NCI-H748 (cell line): ENCODE measurements at regions not wholly inside any gene's neighbourhood (a gene's known extent, or its start where the extent isn't known, plus 50 kb on each side); places are given as distances from the start of the nearest gene placed in this dataset.
A peak's percentile ranks its signal among the peaks of the same experiment; 100 is the strongest.

Experiments
- DNase-seq: peaks from one replicate; lab custom pipeline; 2025; ENCODE audit not compliant: unreplicated experiment; lab: John Stamatoyannopoulos, UW

DNA sequence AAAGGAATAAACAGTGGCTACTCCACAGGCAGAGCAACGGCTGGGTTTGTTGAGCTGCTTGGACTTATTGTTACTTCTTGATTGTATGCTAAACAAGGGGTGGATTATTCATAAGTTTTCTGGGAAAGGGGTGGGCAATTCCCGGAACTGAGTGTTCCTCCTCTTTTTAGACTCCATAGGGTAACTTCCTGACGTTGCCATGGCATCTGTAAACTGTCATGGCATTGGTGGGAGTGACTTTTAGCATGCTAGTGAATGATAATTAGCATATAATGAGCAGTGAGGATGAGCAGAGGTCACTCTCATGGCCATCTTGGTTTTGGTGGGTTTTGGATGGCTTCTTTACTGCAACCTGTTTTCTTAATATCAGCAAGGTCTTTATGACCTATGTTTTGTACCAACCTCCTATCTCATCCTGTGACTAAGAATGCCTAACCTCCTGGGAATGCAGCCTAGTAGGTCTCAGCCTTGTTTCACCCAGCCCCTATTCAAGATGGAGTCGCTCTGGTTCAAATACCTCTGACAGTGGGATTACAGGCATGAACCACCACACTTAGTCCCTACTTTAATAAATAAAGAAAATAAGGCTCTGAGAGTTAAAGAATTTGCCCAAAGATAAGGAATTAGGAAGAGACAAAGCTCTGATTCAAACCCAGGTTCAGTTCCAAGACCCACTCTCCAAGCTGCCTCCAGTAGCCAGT is 65.6 kb upstream of the CLMP start:
- DNase-seq, result no peak

DNA sequence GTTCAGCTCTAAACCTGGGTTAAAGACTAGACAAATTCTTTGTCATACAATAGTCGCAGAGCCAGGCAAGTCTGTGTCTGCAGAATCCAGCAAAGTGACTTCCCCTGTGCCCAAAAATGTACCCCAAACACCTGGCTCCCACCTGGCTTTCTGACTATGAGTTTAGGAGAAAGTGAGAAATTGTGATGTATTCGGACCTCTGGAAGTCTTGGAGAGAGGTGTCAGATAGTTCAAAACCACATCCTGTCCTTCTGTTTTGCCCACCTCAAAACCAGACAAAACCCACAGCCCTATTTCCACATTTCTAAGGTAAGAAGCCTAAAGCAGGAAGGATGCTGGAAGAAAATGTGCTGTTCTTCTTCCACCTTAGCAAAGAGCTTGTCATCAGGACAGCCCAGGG is 63.8 kb upstream of the CLMP start:
- no peak for DNase-seq

DNA sequence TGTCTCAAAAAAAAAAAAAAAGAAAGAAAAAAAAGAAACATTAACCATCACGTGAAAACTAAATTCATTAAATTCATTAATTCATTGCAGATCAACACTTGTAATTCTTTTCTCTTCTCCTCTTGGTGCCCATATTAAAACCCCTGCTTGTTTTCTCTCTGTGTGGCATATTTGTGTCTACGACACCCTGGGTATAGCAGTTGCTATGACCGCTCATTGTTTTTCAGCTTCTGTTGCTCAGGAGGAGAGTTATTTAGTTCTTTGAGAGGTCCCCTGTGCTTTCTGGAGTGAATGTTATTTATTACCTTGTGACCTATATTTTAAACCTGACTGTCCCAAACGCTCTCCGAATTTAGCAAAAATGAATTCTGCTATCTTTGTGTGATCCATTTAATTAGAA is 62.3 kb upstream of the CLMP start:
- DNase-seq, result no peak

DNA sequence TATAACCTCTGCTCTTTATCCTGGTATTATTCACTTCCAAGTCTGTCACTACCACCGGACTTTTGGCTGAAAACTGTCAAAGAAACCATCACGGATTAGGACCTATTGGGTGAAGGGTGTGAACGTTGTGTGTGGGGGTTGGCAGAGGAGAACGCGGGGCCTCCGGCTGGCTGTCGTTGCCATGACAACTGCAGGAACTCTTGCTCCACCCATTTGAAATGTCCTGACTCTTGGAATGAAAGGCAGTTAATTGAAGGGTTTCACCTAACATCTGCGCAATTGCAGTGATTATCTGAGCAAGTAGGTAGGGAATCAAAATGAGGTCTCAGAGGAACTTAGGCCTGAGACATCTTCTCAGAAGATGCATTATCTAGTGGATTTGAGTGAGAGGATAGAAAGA is 60.9 kb upstream of the CLMP start:
- peak; percentile 71 for DNase-seq

DNA sequence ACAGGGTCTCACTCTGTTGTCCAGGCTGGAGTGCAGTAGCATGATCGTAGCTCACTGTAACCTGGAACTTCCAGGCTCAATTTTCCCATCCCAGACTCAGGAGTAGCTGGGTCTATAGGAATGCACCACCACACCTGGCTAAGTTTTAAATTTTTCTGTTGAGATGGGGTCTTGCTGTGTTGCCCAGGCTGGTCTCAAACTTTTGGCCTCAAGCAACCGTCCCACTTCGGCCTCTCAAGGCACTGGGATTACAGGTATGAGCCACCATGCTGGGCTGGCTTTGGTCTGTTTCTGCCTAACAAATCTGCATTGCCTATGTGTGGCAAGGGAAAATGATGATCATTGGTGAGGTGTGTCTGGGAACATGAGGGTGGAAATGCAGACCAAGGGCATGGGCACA is 59.3 kb upstream of the CLMP start:
- no peak for DNase-seq

DNA sequence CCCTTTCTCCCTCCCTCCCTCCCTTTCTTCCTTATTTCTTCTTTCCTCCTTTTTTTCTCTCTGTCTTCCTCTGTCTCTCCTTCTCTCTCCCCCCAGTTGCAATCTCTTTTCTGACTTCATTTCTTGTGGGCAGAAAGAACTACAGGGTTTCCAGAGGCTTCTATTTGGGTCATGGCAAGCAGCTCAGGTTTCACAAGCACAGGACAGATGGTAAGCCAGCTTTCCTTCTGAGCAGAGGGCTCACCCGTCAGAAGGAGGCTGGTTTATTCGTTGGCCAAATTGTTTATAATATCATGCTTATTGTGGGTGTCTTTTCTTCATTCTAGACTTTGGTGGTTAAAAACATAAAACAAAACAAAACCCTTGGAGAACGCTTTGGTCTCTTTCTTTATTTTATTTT is 58.9 kb upstream of the CLMP start:
- no peak for DNase-seq

DNA sequence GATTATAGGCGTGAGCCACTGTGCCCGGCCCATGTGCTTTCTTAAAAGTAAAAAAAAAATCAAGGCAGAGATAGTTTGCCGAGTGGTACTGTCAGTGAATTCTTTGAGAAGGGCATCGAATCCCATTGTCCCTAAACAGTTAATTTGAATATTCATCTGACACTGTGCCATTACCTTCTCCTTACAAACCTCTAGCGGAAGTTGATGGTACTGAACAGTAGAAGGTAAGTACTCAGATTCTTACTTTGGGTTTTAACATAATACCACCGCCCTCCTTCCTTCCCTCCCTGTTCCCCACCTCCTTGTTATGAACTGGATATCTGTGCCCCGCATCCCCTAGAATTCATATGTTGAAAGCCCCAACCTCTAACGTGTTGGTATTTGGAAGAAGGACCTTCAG is 58.2 kb upstream of the CLMP start:
- DNase-seq, result no peak

DNA sequence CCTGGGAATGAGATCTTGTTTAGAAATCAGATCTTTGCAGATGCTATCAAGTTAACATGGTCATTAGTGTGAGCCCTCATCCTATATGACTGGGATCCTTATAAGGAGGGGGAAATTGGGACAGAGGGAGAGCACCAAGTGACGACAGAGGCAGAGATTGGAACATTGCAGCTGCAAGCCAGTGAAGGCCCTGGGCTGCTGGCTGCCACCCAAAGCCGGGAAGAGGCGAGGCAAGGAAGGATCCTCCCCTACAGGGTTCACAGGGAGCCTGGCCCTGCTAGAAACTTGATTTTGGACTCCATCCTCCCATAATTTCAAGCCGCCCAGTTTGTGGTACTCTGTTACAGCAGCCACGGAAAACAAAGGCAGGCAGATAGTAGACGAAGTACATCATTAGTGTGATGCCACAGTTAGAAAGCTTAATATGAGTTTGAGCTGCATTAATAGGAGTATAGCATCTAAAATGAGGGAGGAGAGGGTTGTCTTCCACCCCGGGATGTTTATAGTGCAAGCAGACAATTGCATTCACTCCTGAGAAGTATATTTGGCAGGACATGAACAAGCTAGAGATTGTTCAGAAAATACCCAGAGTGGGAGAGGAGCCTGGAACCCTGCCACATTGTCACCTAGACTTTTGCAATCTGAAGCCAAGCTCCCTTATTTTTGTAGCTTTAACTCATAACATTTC is 56.8 kb upstream of the CLMP start:
- no peak for DNase-seq

DNA sequence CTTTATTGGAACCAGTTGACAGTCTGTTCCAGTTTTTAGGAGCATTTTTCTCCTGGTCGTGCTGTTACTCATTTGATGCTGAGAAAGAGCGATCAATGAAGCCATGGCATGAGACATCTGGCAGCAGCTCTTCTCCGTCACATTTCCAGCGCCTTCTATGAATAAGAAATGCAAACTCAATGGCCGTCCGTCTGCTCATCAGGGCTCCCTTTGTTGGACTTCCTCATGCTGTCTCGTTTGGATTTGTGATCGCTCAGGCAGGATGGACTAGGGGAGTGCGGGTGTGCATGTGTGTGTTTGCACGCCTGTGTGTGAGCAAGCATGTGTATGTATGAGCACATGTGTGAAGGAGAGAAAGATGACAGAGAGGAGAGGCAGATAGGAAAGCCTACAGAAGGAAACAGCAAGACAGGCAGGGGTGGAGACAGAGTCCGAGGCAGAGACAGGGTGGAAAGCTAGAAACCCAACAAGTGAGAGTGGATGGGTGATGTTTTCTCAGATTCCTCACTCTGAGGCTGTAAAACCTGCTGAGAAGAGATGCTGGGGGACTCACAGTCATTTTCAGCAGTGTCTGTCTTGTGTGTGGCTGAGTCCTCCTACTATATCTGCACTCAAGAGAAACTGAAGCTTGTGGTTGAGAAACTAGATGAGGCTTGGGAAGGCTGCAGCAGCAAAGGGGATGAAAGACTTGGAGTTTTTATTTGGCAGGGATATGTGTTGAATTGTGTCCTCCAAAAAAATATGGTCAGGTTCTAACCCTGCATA is 56.0 kb upstream of the CLMP start:
- DNase-seq, result no peak

DNA sequence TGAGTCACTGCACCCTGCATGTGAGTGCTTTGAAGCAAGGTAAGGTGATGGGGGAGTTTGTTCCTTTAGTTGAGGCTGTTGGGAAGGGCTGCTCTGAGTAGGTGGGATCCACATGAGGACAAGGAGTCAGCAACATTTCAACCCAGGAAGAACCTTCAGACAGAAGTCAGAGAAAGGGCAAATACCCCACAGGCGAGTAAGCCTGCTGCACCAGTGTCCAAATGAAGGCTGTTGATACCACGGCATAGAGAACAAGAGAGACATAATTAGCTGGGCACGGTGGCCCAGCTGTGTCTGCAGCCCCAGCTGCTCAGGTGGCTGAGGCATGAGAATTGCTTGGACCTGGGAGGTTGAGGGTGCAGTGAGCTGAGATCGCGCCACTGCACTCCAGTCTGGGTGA is 54.3 kb upstream of the CLMP start:
- no peak for DNase-seq

DNA sequence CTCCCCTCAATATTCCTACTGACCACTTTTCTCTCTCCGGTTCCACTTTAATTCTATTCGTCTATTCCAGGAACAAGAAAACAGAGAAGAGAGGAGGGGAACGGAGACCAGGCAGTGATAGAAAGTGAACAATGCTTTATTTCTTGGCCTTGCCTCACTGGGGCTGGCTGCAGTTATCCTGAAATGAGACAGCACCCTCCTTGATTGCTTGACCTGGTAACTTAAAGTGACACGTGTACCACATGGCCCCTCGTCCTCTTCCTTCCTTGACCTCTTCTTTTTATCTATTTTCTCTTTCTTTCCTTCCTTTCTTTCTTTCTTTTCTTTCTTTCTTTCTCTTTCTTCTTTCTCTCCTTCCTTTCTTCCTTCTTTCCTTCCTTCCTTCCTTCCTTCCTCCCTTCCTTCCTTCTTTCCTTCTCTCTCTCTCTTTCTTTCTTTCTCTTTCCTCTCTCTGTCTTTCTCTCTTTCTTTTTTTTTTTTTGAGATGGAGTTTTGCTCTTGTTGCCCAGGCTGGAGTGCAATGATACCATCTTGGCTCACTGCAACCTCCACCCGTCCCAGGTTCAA is 52.8 kb upstream of the CLMP start:
- DNase-seq, result no peak

DNA sequence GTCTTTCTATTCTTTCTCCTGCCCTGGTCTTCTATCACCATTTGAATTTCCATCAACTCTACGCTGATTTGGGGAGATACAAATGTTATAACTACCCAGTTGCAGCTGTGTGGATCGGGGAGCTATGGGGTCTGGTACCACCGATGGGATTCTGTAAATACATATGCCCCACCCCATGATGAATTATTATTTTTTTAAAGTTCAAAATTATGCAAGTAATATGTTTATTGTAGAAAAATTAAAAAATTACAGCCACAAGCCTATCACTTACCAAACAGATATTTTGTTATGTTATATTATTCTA is 52.4 kb upstream of the CLMP start:
- no peak for DNase-seq

DNA sequence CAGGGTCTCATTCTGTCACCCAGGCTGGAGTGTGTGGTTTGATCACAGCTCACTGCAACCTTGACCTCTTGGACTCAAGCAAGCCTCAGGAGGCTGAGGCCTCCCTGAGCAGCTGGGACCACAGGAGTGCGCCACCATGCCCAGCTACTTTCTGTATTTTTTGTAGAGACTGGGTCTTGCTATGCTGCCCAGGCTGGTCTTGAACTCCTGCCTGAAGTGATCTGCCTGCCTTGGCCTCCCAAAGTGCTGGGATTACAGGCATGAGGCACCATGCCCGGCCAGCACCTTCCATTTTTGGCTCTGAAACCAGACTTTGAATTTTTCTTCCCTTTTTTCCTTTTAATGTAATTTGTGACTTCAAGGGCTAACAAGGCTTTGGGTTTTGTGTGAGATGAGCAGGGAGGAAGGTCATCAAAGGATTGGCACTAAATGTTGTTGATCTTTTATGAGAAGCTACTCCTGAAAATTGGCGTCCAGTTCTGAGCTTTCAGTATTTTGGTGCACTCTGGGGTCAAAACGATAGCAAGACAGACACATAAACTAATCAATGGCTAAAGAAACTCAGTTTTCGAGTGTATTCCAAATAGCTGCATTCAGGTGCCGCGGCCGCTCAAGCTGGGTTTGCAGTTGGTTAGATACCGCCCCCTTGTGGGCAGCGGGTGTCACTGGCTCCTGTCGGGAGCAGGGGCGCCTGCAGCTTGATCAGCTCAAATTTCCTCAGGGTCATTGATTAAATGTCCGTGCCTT is 51.9 kb upstream of the CLMP start:
- peak; percentile 61 for DNase-seq

DNA sequence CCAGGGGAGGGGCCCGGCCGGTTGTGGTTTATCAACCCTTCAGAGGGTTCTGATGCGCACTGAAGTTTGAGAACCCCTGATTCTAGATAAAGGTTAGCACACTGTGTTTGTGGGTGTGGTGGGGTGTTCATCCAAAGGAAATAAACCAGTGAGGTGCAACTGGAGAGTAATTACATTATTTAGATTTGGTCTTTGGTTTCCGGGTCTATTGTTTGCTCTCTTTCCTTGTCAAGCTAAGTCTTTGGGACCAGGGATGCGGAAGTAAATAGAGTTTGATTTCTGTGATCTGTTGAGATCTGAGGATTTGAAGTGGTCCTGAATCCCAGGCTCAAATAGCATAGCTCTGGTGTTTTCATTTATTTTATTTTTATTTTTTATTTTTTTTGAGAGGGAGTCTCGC is 50.5 kb upstream of the CLMP start:
- DNase-seq, result no peak
